GM08714 (cell line): ENCODE measurements at regions not wholly inside any gene's neighbourhood (a gene's known extent, or its start where the extent isn't known, plus 50 kb on each side); places are given as distances from the start of the nearest gene placed in this dataset.

ENCODE experiments used
- H3K4me3 ChIP-seq: fragments of 200-500 bp; sonication (Bioruptor generic); 2 replicates; pipeline ENCODE4 v1.5.1; 2014; ENCODE audit warnings: mild to moderate bottlenecking, low read length, inconsistent platforms
- ZNF274 ChIP-seq: IDR thresholded peaks from 2 replicates; pipeline ENCODE4 v1.6.1; 2012; ENCODE audit warnings: mild to moderate bottlenecking, low read depth, low read length

- TF ChIP-seq ZNF274, result no peak
- no peak overlapping the region for H3K4me3 ChIP-seq
Measured at GRCh38 chr11:104763930-104764709, 134.1 kb downstream of the CASP12 start.

GRCh38 chr11:104761511-104761910, 136.7 kb downstream of the CASP12 start:
- no peak for TF ChIP-seq ZNF274
- no peak overlapping the region for H3K4me3 ChIP-seq

GRCh38 chr11:104759464-104759863, 138.8 kb downstream of the CASP12 start:
- H3K4me3 ChIP-seq, result no peak overlapping the region
- no peak for TF ChIP-seq ZNF274

GRCh38 chr11:104738918-104739317, 159.3 kb downstream of the CASP12 start:
- no peak for TF ChIP-seq ZNF274
- H3K4me3 ChIP-seq, result no peak overlapping the region

- H3K4me3 ChIP-seq, result no peak overlapping the region
- no peak for TF ChIP-seq ZNF274
Measured at GRCh38 chr11:104738208-104738607, 160.1 kb downstream of the CASP12 start.

GRCh38 chr11:104736502-104736901, 161.8 kb downstream of the CASP12 start:
- no peak overlapping the region for H3K4me3 ChIP-seq
- no peak for TF ChIP-seq ZNF274

- no peak overlapping the region for H3K4me3 ChIP-seq
- TF ChIP-seq ZNF274, result no peak
Measured at GRCh38 chr11:104734998-104735397, 163.3 kb downstream of the CASP12 start.

- TF ChIP-seq ZNF274, result no peak
- H3K4me3 ChIP-seq, result no peak overlapping the region
Measured at GRCh38 chr11:104731890-104732289, 166.4 kb downstream of the CASP12 start.

- no peak for TF ChIP-seq ZNF274
- no peak overlapping the region for H3K4me3 ChIP-seq
Measured at GRCh38 chr11:104728927-104729326, 169.3 kb downstream of the CASP12 start.

- TF ChIP-seq ZNF274, result no peak
- H3K4me3 ChIP-seq, result no peak overlapping the region
Measured at GRCh38 chr11:104727768-104728167, 170.5 kb downstream of the CASP12 start.

- no peak for TF ChIP-seq ZNF274
- H3K4me3 ChIP-seq, result no peak overlapping the region
Measured at GRCh38 chr11:104727095-104727494, 171.2 kb downstream of the CASP12 start.

GRCh38 chr11:104725796-104726408, 172.4 kb downstream of the CASP12 start:
- TF ChIP-seq ZNF274, result no peak
- no peak overlapping the region for H3K4me3 ChIP-seq

GRCh38 chr11:104713401-104713800, 184.9 kb downstream of the CASP12 start:
- TF ChIP-seq ZNF274, result no peak
- no peak overlapping the region for H3K4me3 ChIP-seq

- no peak for TF ChIP-seq ZNF274
- peak overlapping the region; percentile 20; the same call in 1 of the 2 replicates for H3K4me3 ChIP-seq
Measured at GRCh38 chr11:104705490-104706190, 192.6 kb downstream of the CASP12 start.

GRCh38 chr11:104704888-104705287, 193.4 kb downstream of the CASP12 start:
- TF ChIP-seq ZNF274, result no peak
- no peak overlapping the region for H3K4me3 ChIP-seq
